Gastrocnemius medialis (tissue), 4 donors: ENCODE measurements at regions not wholly inside any gene's neighbourhood (a gene's known extent, or its start where the extent isn't known, plus 50 kb on each side); places are given as distances from the start of the nearest gene placed in this dataset.

Source experiments
- POLR2A ChIP-seq, 2 donors: fragments of 450-650 bp; IDR thresholded peaks; one replicate each; pipeline ENCODE4 v1.6.1; 2017; ENCODE audit warnings: antibody characterized with exemption in 2 of 2, mild to moderate bottlenecking in 2 of 2, moderate library complexity in 2 of 2
- TF ChIP-seq, protein P1 (sequence below), 5 experiments: fragments of 450-650 bp in 3 of 5; fragments of 200-600 bp in 2 of 5; sonication (generic) in 2 of 5; IDR thresholded peaks in 4 of 5; conservative IDR thresholded peaks in 1 of 5; 1 replicate in 4 of 5; 2 replicates in 1 of 5; pipeline ENCODE4 v1.5.1; 2016 to 2019; ENCODE audit warnings: antibody characterized with exemption in 5 of 5, mild to moderate bottlenecking in 3 of 5, moderate library complexity in 3 of 5

DNA sequence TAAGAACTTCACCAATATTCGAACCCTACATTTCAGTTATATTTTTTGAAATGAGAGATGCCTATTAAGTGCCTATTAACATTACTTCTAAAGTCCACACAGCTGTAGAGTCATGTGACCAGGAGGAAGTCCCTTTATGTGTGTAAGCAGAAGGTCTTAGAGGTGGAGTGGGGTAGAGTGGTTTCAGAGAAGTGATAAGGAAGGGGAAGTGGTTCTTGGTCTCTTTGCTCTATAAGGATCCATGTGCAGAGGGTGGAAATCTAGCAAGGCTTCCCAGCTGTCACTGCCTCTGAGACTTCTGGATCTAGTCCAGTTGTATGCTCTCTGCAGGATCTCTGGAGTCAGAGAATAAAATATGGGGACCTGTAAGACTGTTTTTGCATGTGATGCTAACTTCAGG is 673.9 kb downstream of the FLRT2 start:
- TF ChIP-seq, protein P1, sequence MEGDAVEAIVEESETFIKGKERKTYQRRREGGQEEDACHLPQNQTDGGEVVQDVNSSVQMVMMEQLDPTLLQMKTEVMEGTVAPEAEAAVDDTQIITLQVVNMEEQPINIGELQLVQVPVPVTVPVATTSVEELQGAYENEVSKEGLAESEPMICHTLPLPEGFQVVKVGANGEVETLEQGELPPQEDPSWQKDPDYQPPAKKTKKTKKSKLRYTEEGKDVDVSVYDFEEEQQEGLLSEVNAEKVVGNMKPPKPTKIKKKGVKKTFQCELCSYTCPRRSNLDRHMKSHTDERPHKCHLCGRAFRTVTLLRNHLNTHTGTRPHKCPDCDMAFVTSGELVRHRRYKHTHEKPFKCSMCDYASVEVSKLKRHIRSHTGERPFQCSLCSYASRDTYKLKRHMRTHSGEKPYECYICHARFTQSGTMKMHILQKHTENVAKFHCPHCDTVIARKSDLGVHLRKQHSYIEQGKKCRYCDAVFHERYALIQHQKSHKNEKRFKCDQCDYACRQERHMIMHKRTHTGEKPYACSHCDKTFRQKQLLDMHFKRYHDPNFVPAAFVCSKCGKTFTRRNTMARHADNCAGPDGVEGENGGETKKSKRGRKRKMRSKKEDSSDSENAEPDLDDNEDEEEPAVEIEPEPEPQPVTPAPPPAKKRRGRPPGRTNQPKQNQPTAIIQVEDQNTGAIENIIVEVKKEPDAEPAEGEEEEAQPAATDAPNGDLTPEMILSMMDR (IDR thresholded peaks at IDR 0.05 in 4 of 5, conservative IDR thresholded peaks at IDR 0.05 in 1 of 5) = no peak
- no peak for TF ChIP-seq POLR2A (IDR thresholded peaks at IDR 0.05)
